GM12892 (cell line): ENCODE measurements at regions not wholly inside any gene's neighbourhood (a gene's known extent, or its start where the extent isn't known, plus 50 kb on each side); places are given as distances from the start of the nearest gene placed in this dataset.

Experiments used
- POLR2A ChIP-seq: IDR thresholded peaks from 2 replicates; pipeline ENCODE4 v1.6.1; 2011; ENCODE audit warnings: low read depth, low read length, control low read depth
- POLR2AphosphoS5 ChIP-seq: IDR thresholded peaks from 2 replicates; pipeline ENCODE4 v1.6.1; 2011; ENCODE audit warnings: low read depth, low read length, control low read depth

- TF ChIP-seq POLR2AphosphoS5 (no peak), POLR2A (no peak)
Observed at GRCh38 chr12:125310461-125310860, 245.2 kb downstream of the AACS start.
